ENCODE measurements at regions not wholly inside any gene's neighbourhood (a gene's known extent, or its start where the extent isn't known, plus 50 kb on each side); places are given as distances from the start of the nearest gene placed in this dataset.

GRCh38 chr7:27351137-27351536, 108.5 kb downstream of the EVX1 start:
- H3K4me3 ChIP-seq (replicated peaks in 1 of 2; ENCODE audit: low read depth in 1 of 2, low read length in 2 of 2) = no peak overlapping the region
- no peak overlapping the region for H2AFZ ChIP-seq (ENCODE audit: low read depth, low read length, poor library complexity, severe bottlenecking)
- no peaks in the 10 kb centered on the region for H3K9me2 ChIP-seq (ENCODE audit: insufficient read depth)
- H3K27me3 ChIP-seq (ENCODE audit: insufficient read depth, low read length) = no peaks in the 10 kb centered on the region
- DNase-seq (ENCODE audit: low read depth, low spot score) = no peak
- intact Hi-C loops (cut with micrococcal nuclease) = no loop called here
- H4K20me1 ChIP-seq (ENCODE audit: insufficient read depth) = no peaks in the 10 kb centered on the region
- H3K27ac ChIP-seq (ENCODE audit: low read depth, low read length) = no peak overlapping the region
- H3K9me3 ChIP-seq (ENCODE audit: control insufficient read depth in 1 of 2, insufficient read depth in 1 of 2, low read depth in 1 of 2, low read length in 2 of 2) = no peaks in the 10 kb centered on the region
- H3K4me1 ChIP-seq (ENCODE audit: control insufficient read depth in 1 of 2, insufficient read depth in 2 of 2, low read length in 2 of 2) = peaks cover 0 to 7% of the 10 kb centered on the region in 2 experiments; a peak in 1 of 4 replicates
- no peaks in the 10 kb centered on the region for H3K36me3 ChIP-seq (ENCODE audit: control insufficient read depth in 1 of 2, insufficient read depth in 2 of 2, low read length in 2 of 2)
- ChIA-PET POLR2A (no interaction called here), CTCF (no interaction called here), RAD21 (ENCODE audit: low non-redundant PET in 1 of 2, low total read pairs in 2 of 2, uncharacterized antibody in 2 of 2, unreplicated experiment in 2 of 2) (no interaction called here)
- H3K79me2 ChIP-seq (ENCODE audit: insufficient read depth, low read length) = no peaks in the 10 kb centered on the region
- no TSS peak for BruUV-seq (replicated peaks)
- TF ChIP-seq EZH2 (IDR thresholded peaks at IDR 0.05) = no peak
- no peak for TF ChIP-seq RAD21 (IDR thresholded peaks at IDR 0.05; ENCODE audit: low read depth)
- no peak for TF ChIP-seq ZFX (IDR thresholded peaks at IDR 0.05)
- no peak for TF ChIP-seq SRF (IDR thresholded peaks at IDR 0.05; ENCODE audit: low read depth)
- TF ChIP-seq CEBPB (IDR thresholded peaks at IDR 0.05; ENCODE audit: low read depth) = no peak
- TF ChIP-seq POLR2AphosphoS5 (IDR thresholded peaks at IDR 0.05; ENCODE audit: low read depth, low read length) = no peak
- no peak for TF ChIP-seq MAX (IDR thresholded peaks at IDR 0.05)
- TF ChIP-seq ZBTB33 (IDR thresholded peaks at IDR 0.05; ENCODE audit: extremely low read depth, insufficient replicate concordance, low read length) = no peak
- no peak for TF ChIP-seq EGR1 (IDR thresholded peaks at IDR 0.05; ENCODE audit: low read depth)
- no peak for TF ChIP-seq JUND (IDR thresholded peaks at IDR 0.05)
- no peak for TF ChIP-seq SIN3A (IDR thresholded peaks at IDR 0.05; ENCODE audit: low read depth)
- TF ChIP-seq TCF7L2 (IDR thresholded peaks at IDR 0.05; ENCODE audit: borderline replicate concordance, extremely low read depth, insufficient read depth, insufficient read length) = no peak
- no peak for TF ChIP-seq REST (IDR thresholded peaks at IDR 0.05; ENCODE audit: low read depth)
- no peak for TF ChIP-seq FOSL1 (IDR thresholded peaks at IDR 0.05; ENCODE audit: low read depth)
- no peak for TF ChIP-seq ZNF274 (IDR thresholded peaks at IDR 0.05; ENCODE audit: low read depth, low read length)
- no peak overlapping the region for H3K4me2 ChIP-seq (ENCODE audit: low read length)
- no peak overlapping the region for H3K9ac ChIP-seq (ENCODE audit: low read length)
- no peak for ATAC-seq
